Liver (tissue), 8 donors: ENCODE measurements at regions not wholly inside any gene's neighbourhood (a gene's known extent, or its start where the extent isn't known, plus 50 kb on each side); places are given as distances from the start of the nearest gene placed in this dataset.

Experiments
- DNase-seq: peaks from one replicate; pipeline ENCODE4 v3.0.0-alpha.2; 2017; ENCODE audit warnings: low spot score
- H3K27ac ChIP-seq, 2 donors: one replicate each; pipeline ENCODE4 v1.7.0; 2013; ENCODE audit warnings: inconsistent platforms in 2 of 2, low read length in 2 of 2, control low read depth in 1 of 2, low read depth in 1 of 2, mild to moderate bottlenecking in 1 of 2
- H3K27me3 ChIP-seq, 4 donors: one replicate each; pipeline versions ENCODE4 v1.6.1 to v1.7.0; 2013; ENCODE audit warnings: low read length in 3 of 4, inconsistent platforms in 1 of 4, mild to moderate bottlenecking in 1 of 4, moderate library complexity in 1 of 4; ENCODE audit not compliant: control insufficient read depth in 4 of 4, insufficient read depth in 4 of 4
- H3K36me3 ChIP-seq, 4 donors: one replicate each; pipeline versions ENCODE4 v1.6.1 to v1.7.0; 2013; ENCODE audit warnings: low read length in 3 of 4, mild to moderate bottlenecking in 3 of 4, low read depth in 1 of 4, moderate library complexity in 1 of 4; ENCODE audit not compliant: control insufficient read depth in 4 of 4, insufficient read depth in 3 of 4
- H3K4me1 ChIP-seq, 4 donors: one replicate each; pipeline versions ENCODE4 v1.6.1 to v1.7.0; 2013; ENCODE audit warnings: low read length in 3 of 4, mild to moderate bottlenecking in 3 of 4, moderate library complexity in 1 of 4; ENCODE audit not compliant: control insufficient read depth in 4 of 4, insufficient read depth in 4 of 4
- H3K4me3 ChIP-seq, 3 donors: one replicate each; pipeline versions ENCODE4 v1.6.1 to v1.7.0; 2013; ENCODE audit warnings: low read length in 3 of 3, control low read depth in 1 of 3, low read depth in 1 of 3, mild to moderate bottlenecking in 1 of 3
- H3K9ac ChIP-seq, 2 donors: one replicate each; pipeline ENCODE4 v1.7.0; 2013; ENCODE audit warnings: low read length in 2 of 2, mild to moderate bottlenecking in 2 of 2, moderate library complexity in 2 of 2, control low read depth in 1 of 2, low read depth in 1 of 2
- H3K9me3 ChIP-seq, 4 donors: one replicate each; pipeline versions ENCODE4 v1.6.1 to v1.7.0; 2013; ENCODE audit warnings: low read length in 3 of 4; ENCODE audit not compliant: control insufficient read depth in 4 of 4
- ATF3 ChIP-seq: IDR thresholded peaks from 2 replicates; pipeline ENCODE4 v1.6.1; 2016; ENCODE audit warnings: antibody characterized with exemption
- CTCF ChIP-seq: fragments of 150-350 bp; IDR thresholded peaks from 2 replicates; pipeline ENCODE4 v1.5.1; 2017; ENCODE audit warnings: improper control_type of control experiment, low read depth, low read length; ENCODE audit not compliant: missing input control
- EGR1 ChIP-seq, 2 donors: IDR thresholded peaks; 2 replicates each; pipeline ENCODE4 v1.6.1; 2016 to 2018; ENCODE audit warnings: antibody characterized with exemption in 2 of 2, low read depth in 2 of 2
- FOXA1 ChIP-seq: IDR thresholded peaks from 2 replicates; pipeline ENCODE4 v1.6.1; 2016; ENCODE audit warnings: antibody characterized with exemption
- FOXA2 ChIP-seq: IDR thresholded peaks from 2 replicates; pipeline ENCODE4 v1.6.1; 2016; ENCODE audit warnings: antibody characterized with exemption
- GABPA ChIP-seq, 2 donors: IDR thresholded peaks in 1 of 2; conservative IDR thresholded peaks in 1 of 2; 2 replicates each; pipeline ENCODE4 v1.6.1; 2016; ENCODE audit warnings: antibody characterized with exemption in 2 of 2, mild to moderate bottlenecking in 1 of 2, moderate library complexity in 1 of 2
- HNF4A ChIP-seq, 2 donors: conservative IDR thresholded peaks; 2 replicates each; pipeline ENCODE4 v1.6.1; 2016; ENCODE audit warnings: antibody characterized with exemption in 2 of 2, mild to moderate bottlenecking in 2 of 2
- HNF4G ChIP-seq: IDR thresholded peaks from 2 replicates; pipeline ENCODE4 v1.6.1; 2016; ENCODE audit warnings: antibody characterized with exemption
- NR2F2 ChIP-seq: IDR thresholded peaks from 2 replicates; pipeline ENCODE4 v1.6.1; 2016; ENCODE audit warnings: antibody characterized with exemption
- REST ChIP-seq: IDR thresholded peaks from 2 replicates; pipeline ENCODE4 v1.6.1; 2016; ENCODE audit warnings: antibody characterized with exemption, mild to moderate bottlenecking
- RXRA ChIP-seq, 2 donors: IDR thresholded peaks; 2 replicates each; pipeline ENCODE4 v1.6.1; 2017 to 2018; ENCODE audit warnings: antibody characterized with exemption in 2 of 2, mild to moderate bottlenecking in 1 of 2
- SP1 ChIP-seq: IDR thresholded peaks from 2 replicates; pipeline ENCODE4 v1.6.1; 2018; ENCODE audit warnings: antibody characterized with exemption, mild to moderate bottlenecking
- YY1 ChIP-seq: IDR thresholded peaks from 2 replicates; pipeline ENCODE4 v1.6.1; 2016; ENCODE audit warnings: antibody characterized with exemption, mild to moderate bottlenecking
- WGBS: extraction: QIAGEN DNeasy Blood & Tissue Kit; methylation state at CpG from one replicate; pipeline ENCODE4 v1.1.7; 2013; 5-methylcytosine and 5-hydroxymethylcytosine counted together
- donor health status: healthy.
- donor health status: healthy.
- donor health status: healthy.
- donor health status: healthy.
- donor health status: healthy.

- Histone ChIP-seq H3K9ac (no peak overlapping the region), H3K27ac (no peak overlapping the region), H3K9me3 (no peaks in the 10 kb centered on the region), H3K36me3 (no peaks in the 10 kb centered on the region), H3K4me3 (no peak overlapping the region), H3K4me1 (no peaks in the 10 kb centered on the region), H3K27me3 (peaks cover 0 to 3% (median 0%) of the 10 kb centered on the region in 4 donors)
- TF ChIP-seq NR2F2 (no peak), CTCF (no peak)
- DNase-seq, result no peak
- WGBS, result 79% methylated on average over 5 of the region's 5 CpGs
Measured at GRCh38 chr1:240030236-240030635, 61.4 kb upstream of the FMN2 start.

- no peak for TF ChIP-seq YY1
- no peak for TF ChIP-seq SP1
- TF ChIP-seq RXRA (IDR thresholded peaks at IDR 0.05), result no peak
- TF ChIP-seq CTCF, result no peak
- no peak for TF ChIP-seq EGR1 (IDR thresholded peaks at IDR 0.05; ENCODE audit: low read depth in 2 of 2)
- TF ChIP-seq HNF4A (conservative IDR thresholded peaks at IDR 0.05), result no peak
- no peak for TF ChIP-seq HNF4G
- no peak for TF ChIP-seq FOXA1
- no peak for TF ChIP-seq FOXA2
- TF ChIP-seq REST, result no peak
- no peak for TF ChIP-seq GABPA (IDR thresholded peaks at IDR 0.05 in 1 of 2, conservative IDR thresholded peaks at IDR 0.05 in 1 of 2)
- TF ChIP-seq ATF3, result no peak
- Histone ChIP-seq H3K4me1 (no peaks in the 10 kb centered on the region), H3K4me3 (no peak overlapping the region), H3K9ac (no peak overlapping the region), H3K27ac (no peak overlapping the region), H3K9me3 (no peaks in the 10 kb centered on the region), H3K36me3 (no peaks in the 10 kb centered on the region), H3K27me3 (peaks cover 0 to 3% (median 0%) of the 10 kb centered on the region in 4 donors)
- no peak for DNase-seq
- 55% methylated on average over 5 of the region's 5 CpGs for WGBS
Measured at GRCh38 chr1:240031009-240031408, 60.7 kb upstream of the FMN2 start.
